IMR-90 (cell line): ENCODE measurements at regions not wholly inside any gene's neighbourhood (a gene's known extent, or its start where the extent isn't known, plus 50 kb on each side); places are given as distances from the start of the nearest gene placed in this dataset.

Experiments
- BHLHE40 ChIP-seq: fragments of 150-350 bp; IDR thresholded peaks from 2 replicates; pipeline ENCODE4 v1.6.1; 2016; ENCODE audit warnings: mild to moderate bottlenecking, low read depth, low read length
- CEBPB ChIP-seq: IDR thresholded peaks from 2 replicates; pipeline ENCODE4 v1.6.1; 2012; ENCODE audit warnings: low read depth, low read length, improper control_type of control experiment
- CHD1 ChIP-seq: IDR thresholded peaks from 2 replicates; pipeline ENCODE4 v1.6.1; 2012; ENCODE audit warnings: low read depth, low read length, improper control_type of control experiment
- MAFK ChIP-seq: IDR thresholded peaks from 2 replicates; pipeline ENCODE4 v1.6.1; 2012; ENCODE audit warnings: low read depth, low read length, improper control_type of control experiment
- MAZ ChIP-seq: IDR thresholded peaks from 2 replicates; pipeline ENCODE4 v1.6.1; 2012; ENCODE audit warnings: low read depth, mild to moderate bottlenecking, low read length, improper control_type of control experiment, moderate library complexity, borderline replicate concordance
- MXI1 ChIP-seq: IDR thresholded peaks from 2 replicates; pipeline ENCODE4 v1.6.1; 2012; ENCODE audit warnings: low read depth, mild to moderate bottlenecking, low read length, moderate library complexity, borderline replicate concordance
- POLR2A ChIP-seq: IDR thresholded peaks from 2 replicates; pipeline ENCODE4 v1.6.1; 2012; ENCODE audit warnings: mild to moderate bottlenecking, low read depth, low read length
- RAD21 ChIP-seq: IDR thresholded peaks from 2 replicates; pipeline ENCODE4 v1.6.1; 2012; ENCODE audit warnings: low read length, improper control_type of control experiment
- RCOR1 ChIP-seq: IDR thresholded peaks from 2 replicates; pipeline ENCODE4 v1.6.1; 2012; ENCODE audit warnings: mild to moderate bottlenecking, low read length, improper control_type of control experiment; ENCODE audit not compliant: insufficient replicate concordance
- RFX5 ChIP-seq: IDR thresholded peaks from 2 replicates; pipeline ENCODE4 v1.8.0; 2012; ENCODE audit warnings: low read depth, mild to moderate bottlenecking, low read length, moderate library complexity
- SMC3 ChIP-seq: fragments of 150-350 bp; IDR thresholded peaks from 2 replicates; pipeline ENCODE4 v1.6.1; 2016; ENCODE audit warnings: low read depth, mild to moderate bottlenecking, antibody characterized with exemption, low read length, moderate library complexity
- TF ChIP-seq, protein P1 (sequence below): conservative IDR thresholded peaks from 2 replicates; pipeline ENCODE4 v1.5.1; 2012; ENCODE audit warnings: mild to moderate bottlenecking, low read depth, low read length, improper control_type of control experiment
- TF ChIP-seq, protein P2 (sequence below): fragments of 150-350 bp; IDR thresholded peaks from 2 replicates; pipeline ENCODE4 v1.6.1; 2017; ENCODE audit warnings: mild to moderate bottlenecking, antibody characterized with exemption, low read length, low read depth
- TF ChIP-seq, protein P3 (sequence below): fragments of 150-350 bp; IDR thresholded peaks from 2 replicates; pipeline ENCODE4 v1.6.1; 2016; ENCODE audit warnings: low read depth, mild to moderate bottlenecking, low read length, moderate library complexity, borderline replicate concordance

DNA sequence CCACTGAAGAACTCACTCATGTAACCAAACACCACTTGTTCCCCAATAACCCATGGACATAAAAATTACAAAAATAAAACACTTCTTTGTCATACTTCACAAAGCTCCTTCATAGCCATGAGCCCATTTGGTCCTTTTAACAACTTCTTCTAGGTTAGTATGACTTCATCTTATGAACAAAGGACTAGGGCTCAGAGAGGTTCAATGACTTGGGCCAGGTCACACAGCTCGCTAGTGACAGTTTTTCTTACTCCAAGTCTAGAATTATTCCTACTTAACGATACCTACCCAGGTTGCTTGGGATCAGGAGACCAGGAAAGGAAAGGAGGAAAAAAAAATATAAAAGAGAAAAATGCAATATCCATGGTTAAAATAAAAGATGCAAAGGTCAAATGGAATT, 353.4 kb downstream of the SOX9 start:
- TF ChIP-seq MXI1 = no peak
- TF ChIP-seq RFX5 = no peak
- TF ChIP-seq, protein P1, sequence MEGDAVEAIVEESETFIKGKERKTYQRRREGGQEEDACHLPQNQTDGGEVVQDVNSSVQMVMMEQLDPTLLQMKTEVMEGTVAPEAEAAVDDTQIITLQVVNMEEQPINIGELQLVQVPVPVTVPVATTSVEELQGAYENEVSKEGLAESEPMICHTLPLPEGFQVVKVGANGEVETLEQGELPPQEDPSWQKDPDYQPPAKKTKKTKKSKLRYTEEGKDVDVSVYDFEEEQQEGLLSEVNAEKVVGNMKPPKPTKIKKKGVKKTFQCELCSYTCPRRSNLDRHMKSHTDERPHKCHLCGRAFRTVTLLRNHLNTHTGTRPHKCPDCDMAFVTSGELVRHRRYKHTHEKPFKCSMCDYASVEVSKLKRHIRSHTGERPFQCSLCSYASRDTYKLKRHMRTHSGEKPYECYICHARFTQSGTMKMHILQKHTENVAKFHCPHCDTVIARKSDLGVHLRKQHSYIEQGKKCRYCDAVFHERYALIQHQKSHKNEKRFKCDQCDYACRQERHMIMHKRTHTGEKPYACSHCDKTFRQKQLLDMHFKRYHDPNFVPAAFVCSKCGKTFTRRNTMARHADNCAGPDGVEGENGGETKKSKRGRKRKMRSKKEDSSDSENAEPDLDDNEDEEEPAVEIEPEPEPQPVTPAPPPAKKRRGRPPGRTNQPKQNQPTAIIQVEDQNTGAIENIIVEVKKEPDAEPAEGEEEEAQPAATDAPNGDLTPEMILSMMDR = no peak
- TF ChIP-seq, protein P2, sequence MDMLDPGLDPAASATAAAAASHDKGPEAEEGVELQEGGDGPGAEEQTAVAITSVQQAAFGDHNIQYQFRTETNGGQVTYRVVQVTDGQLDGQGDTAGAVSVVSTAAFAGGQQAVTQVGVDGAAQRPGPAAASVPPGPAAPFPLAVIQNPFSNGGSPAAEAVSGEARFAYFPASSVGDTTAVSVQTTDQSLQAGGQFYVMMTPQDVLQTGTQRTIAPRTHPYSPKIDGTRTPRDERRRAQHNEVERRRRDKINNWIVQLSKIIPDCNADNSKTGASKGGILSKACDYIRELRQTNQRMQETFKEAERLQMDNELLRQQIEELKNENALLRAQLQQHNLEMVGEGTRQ = no peak
- no peak for TF ChIP-seq BHLHE40
- TF ChIP-seq POLR2A = no peak
- no peak for TF ChIP-seq RCOR1
- no peak for TF ChIP-seq RAD21
- TF ChIP-seq SMC3 = no peak
- no peak for TF ChIP-seq MAZ
- no peak for TF ChIP-seq CHD1
- no peak for TF ChIP-seq CEBPB
- no peak for TF ChIP-seq MAFK
- TF ChIP-seq, protein P3, sequence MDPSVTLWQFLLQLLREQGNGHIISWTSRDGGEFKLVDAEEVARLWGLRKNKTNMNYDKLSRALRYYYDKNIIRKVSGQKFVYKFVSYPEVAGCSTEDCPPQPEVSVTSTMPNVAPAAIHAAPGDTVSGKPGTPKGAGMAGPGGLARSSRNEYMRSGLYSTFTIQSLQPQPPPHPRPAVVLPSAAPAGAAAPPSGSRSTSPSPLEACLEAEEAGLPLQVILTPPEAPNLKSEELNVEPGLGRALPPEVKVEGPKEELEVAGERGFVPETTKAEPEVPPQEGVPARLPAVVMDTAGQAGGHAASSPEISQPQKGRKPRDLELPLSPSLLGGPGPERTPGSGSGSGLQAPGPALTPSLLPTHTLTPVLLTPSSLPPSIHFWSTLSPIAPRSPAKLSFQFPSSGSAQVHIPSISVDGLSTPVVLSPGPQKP = no peak
